Suprapubic skin (tissue), 4 donors: ENCODE measurements at regions not wholly inside any gene's neighbourhood (a gene's known extent, or its start where the extent isn't known, plus 50 kb on each side); places are given as distances from the start of the nearest gene placed in this dataset.

ENCODE experiments used
- EP300 ChIP-seq: sonication (generic); formaldehyde crosslinking; IDR thresholded peaks from one replicate; pipeline ENCODE4 v1.6.1; 2017; ENCODE audit warnings: antibody characterized with exemption
- POLR2AphosphoS5 ChIP-seq, 3 donors: sonication (generic); formaldehyde crosslinking; IDR thresholded peaks; one replicate each; pipeline ENCODE4 v1.6.1; 2017; ENCODE audit warnings: antibody characterized with exemption in 3 of 3
- TF ChIP-seq, protein P1 (sequence below), 2 donors: fragments of 200-600 bp in 1 of 2; fragments of 450-650 bp in 1 of 2; sonication (generic) in 1 of 2; IDR thresholded peaks; one replicate each; pipeline ENCODE4 v1.5.1; 2016 to 2019; ENCODE audit warnings: antibody characterized with exemption in 2 of 2, mild to moderate bottlenecking in 1 of 2, moderate library complexity in 1 of 2

DNA sequence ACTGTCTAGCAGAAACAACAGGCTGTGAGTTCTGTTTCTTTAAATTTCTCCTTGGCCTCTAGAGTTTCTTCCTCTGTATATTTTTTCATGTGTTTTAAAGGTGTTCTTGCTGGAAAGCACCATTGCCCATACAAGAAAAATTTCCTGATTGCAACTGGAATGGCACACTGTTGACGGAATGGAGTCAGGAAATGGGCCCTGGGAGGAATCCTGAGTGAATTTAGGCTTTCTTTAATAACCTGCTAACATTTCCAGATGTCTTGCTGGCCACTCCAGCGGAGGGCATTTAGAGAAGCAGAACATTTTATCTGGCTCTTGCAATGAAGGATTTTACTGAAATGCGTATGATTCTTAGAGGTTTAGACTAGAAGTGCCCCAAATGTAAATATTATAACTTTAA lies 736.3 kb downstream of the TAF11L14 start:
- TF ChIP-seq, protein P1, sequence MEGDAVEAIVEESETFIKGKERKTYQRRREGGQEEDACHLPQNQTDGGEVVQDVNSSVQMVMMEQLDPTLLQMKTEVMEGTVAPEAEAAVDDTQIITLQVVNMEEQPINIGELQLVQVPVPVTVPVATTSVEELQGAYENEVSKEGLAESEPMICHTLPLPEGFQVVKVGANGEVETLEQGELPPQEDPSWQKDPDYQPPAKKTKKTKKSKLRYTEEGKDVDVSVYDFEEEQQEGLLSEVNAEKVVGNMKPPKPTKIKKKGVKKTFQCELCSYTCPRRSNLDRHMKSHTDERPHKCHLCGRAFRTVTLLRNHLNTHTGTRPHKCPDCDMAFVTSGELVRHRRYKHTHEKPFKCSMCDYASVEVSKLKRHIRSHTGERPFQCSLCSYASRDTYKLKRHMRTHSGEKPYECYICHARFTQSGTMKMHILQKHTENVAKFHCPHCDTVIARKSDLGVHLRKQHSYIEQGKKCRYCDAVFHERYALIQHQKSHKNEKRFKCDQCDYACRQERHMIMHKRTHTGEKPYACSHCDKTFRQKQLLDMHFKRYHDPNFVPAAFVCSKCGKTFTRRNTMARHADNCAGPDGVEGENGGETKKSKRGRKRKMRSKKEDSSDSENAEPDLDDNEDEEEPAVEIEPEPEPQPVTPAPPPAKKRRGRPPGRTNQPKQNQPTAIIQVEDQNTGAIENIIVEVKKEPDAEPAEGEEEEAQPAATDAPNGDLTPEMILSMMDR (IDR thresholded peaks at IDR 0.05), result no peak
- TF ChIP-seq POLR2AphosphoS5 (IDR thresholded peaks at IDR 0.05) (no peak), EP300 (no peak)
